ENCODE measurements at regions not wholly inside any gene's neighbourhood (a gene's known extent, or its start where the extent isn't known, plus 50 kb on each side); places are given as distances from the start of the nearest gene placed in this dataset.
"Not testable (repeated sequence)": the region's sequence is repeated elsewhere in the genome, so short reads cannot be mapped to it uniquely, and the experiment has no call there.

DNA sequence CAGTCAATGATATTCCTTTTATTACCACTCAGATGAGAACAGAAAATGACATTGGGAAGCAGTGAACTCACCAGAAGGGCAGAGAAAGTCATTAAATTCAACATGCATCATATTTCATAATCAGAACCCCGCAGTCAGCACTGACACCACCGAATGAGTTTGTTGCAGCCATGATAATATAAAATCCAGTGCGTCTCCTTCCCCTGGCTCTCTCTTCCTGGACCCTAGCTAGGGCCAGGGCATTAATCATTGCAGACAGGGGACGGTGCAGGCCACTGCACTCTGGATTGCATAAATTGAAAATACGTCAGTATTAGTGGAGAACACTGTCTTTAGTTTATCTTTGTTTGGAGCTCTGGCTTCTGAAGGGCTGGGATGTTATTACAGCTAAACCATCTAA is 931.5 kb downstream of the TYW1 start:
- intact Hi-C loops (cut with micrococcal nuclease): no loop called here
- H3K27ac Mint-ChIP-seq: no peak overlapping the region
- no peak for DNase-seq (ENCODE audit: low spot score)
- H3K4me3 Mint-ChIP-seq (ENCODE audit: low read depth): no peak overlapping the region
- H3K4me1 Mint-ChIP-seq (ENCODE audit: low read depth): no peaks in the 10 kb centered on the region
- no peaks in the 10 kb centered on the region for H3K27me3 Mint-ChIP-seq (ENCODE audit: low read depth)
- H3K9me3 Mint-ChIP-seq: peaks cover 57% of the 10 kb centered on the region
- no peaks in the 10 kb centered on the region for H3K36me3 Mint-ChIP-seq (ENCODE audit: low read depth)

DNA sequence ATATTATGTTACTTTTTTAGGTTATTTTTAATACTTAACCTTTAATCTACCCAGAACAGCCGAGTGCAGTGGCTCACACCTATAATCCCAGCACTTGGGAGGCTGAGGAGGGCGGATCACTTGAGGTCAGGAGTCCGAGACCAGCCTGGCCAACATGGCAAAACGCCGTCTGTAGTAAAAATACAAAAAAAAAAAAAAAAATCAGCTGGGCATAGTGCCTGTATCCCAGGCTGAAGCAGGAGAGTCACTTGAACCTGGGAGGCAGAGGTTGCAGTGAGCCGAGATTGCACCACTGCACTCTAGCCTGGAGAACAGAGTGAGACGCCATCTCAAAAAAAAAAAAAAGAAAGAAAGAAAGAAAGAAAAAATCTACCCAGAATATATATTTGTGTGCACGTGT is 939.8 kb downstream of the TYW1 start:
- intact Hi-C loops (cut with micrococcal nuclease): not testable (repeated sequence)
- H3K9me3 Mint-ChIP-seq: peaks cover 46% of the 10 kb centered on the region

DNA sequence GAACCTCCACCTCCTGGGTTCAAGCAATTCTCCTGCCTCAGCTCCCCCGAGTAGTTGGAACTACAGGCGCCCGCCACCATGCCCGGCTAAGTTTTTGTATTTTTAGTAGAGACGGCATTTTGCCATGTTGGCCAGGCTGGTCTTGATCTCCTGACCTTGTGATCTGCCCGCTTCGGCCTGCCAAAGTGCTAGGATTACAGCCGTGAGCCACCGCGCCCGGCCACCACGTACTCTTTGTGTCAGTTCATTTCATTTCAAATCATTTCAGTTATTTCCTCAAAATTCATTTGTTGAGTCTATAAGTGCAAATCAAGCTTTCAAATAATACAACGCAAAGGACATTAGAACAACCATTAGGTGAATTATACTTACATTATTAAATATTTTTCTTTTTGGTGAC is 943.8 kb downstream of the TYW1 start:
- Mint-ChIP-seq H3K27ac (no peak overlapping the region), H3K4me3 (ENCODE audit: low read depth) (no peak overlapping the region), H3K27me3 (ENCODE audit: low read depth) (no peaks in the 10 kb centered on the region), H3K4me1 (ENCODE audit: low read depth) (no peaks in the 10 kb centered on the region), H3K36me3 (ENCODE audit: low read depth) (no peaks in the 10 kb centered on the region), H3K9me3 (peaks cover 44% of the 10 kb centered on the region)
- intact Hi-C loops (cut with micrococcal nuclease): no loop called here
- DNase-seq (ENCODE audit: low spot score): no peak

More for the DNA sequence above, 939.8 kb downstream of the TYW1 start:
- H3K4me3 Mint-ChIP-seq (ENCODE audit: low read depth); DNase-seq (ENCODE audit: low spot score); H3K27ac Mint-ChIP-seq; H3K4me1 Mint-ChIP-seq (ENCODE audit: low read depth); H3K36me3 Mint-ChIP-seq (ENCODE audit: low read depth); H3K27me3 Mint-ChIP-seq (ENCODE audit: low read depth): not testable (repeated sequence)

DNA sequence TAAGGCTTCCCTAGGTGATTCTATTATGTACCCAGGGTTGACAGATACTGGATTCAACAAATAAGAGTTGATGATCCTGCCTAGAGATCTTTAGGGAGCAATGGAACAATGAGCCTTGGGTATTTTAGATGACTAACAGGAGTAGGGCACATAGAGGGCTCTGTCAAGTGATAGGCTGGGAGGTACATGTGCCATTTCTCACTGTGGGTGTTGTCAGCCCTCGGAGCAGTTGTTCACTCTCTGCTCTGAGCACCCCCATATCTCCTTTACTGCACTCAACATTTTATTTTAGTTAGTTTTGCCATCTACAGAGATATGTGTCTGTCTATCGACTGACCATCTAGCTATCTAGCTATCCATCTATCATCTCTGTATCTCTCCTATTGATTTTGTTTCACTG is 950.6 kb downstream of the TYW1 start:
- Mint-ChIP-seq H3K4me1 (ENCODE audit: low read depth) (no peaks in the 10 kb centered on the region), H3K4me3 (ENCODE audit: low read depth) (no peak overlapping the region), H3K27ac (no peak overlapping the region), H3K36me3 (ENCODE audit: low read depth) (no peaks in the 10 kb centered on the region), H3K27me3 (ENCODE audit: low read depth) (no peaks in the 10 kb centered on the region), H3K9me3 (peaks cover 46% of the 10 kb centered on the region)
- intact Hi-C loops (cut with micrococcal nuclease): no loop called here
- no peak for DNase-seq (ENCODE audit: low spot score)

DNA sequence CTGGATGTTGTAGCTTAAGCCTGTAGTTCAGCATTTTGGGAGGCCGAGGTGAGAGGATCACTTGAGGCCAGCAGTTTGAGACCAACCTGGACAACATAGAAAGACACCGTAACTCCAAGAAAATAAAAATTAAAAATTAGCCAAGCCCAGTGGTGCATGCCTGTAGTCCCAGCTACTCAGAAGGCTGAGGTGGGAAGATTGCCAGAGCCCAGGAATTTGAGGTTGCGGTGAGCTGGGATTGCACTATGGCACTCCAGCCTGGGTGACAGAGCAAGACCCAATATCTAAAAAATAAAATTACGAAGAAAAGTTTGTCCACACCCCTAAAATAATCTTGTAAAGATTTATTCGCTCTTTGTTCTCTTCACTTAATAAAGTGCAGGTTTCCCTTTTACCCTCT is 951.0 kb downstream of the TYW1 start:
- H3K36me3 Mint-ChIP-seq (ENCODE audit: low read depth): no peaks in the 10 kb centered on the region
- no peaks in the 10 kb centered on the region for H3K27me3 Mint-ChIP-seq (ENCODE audit: low read depth)
- intact Hi-C loops (cut with micrococcal nuclease): no loop called here

DNA sequence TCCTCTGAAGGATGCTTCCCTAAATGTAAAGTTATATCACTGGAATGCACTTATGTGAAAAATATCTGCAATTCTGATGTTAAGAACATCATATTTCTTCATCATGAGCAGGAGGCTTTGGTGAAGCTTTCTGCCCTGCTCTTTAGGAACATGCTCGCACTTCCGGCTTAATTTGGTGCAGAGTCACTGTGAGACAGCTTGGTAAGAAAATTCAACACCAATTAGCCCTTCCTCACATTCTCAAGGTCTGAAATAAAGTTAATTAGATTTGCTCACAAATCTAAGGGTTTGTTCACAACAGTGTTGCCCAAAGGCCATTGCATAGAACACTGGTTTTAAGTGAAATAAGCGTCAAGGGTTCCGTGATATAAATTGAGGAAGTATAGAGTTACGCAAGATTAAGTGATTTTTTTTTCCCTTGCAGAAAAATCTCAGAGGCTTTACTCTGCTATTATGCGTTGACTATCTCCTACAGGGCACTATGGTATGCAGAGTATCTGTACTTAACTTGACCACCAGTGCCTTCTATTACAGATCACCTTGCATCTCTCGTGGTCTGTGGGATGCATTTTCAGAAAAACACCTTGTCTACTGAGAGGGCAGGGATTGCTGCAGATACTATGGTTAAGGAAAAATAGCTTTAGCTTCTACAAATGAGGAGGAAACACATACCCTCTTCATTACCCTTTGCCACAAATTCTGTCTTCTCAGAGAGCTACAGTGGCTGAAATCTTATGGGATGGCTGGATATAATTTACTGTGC is 953.9 kb downstream of the TYW1 start:
- Mint-ChIP-seq H3K9me3 (peaks cover 45% of the 10 kb centered on the region), H3K36me3 (ENCODE audit: low read depth) (no peaks in the 10 kb centered on the region), H3K4me3 (ENCODE audit: low read depth) (no peak overlapping the region), H3K27me3 (ENCODE audit: low read depth) (no peaks in the 10 kb centered on the region), H3K4me1 (ENCODE audit: low read depth) (no peaks in the 10 kb centered on the region), H3K27ac (no peak overlapping the region)
- intact Hi-C loops (cut with micrococcal nuclease): no loop called here
- DNase-seq (ENCODE audit: low spot score): no peak

More for the DNA sequence above, 951.0 kb downstream of the TYW1 start:
- Mint-ChIP-seq H3K27ac (no peak overlapping the region), H3K4me3 (ENCODE audit: low read depth) (no peak overlapping the region), H3K4me1 (ENCODE audit: low read depth) (no peaks in the 10 kb centered on the region), H3K9me3 (peaks cover 46% of the 10 kb centered on the region)
- DNase-seq (ENCODE audit: low spot score): no peak

DNA sequence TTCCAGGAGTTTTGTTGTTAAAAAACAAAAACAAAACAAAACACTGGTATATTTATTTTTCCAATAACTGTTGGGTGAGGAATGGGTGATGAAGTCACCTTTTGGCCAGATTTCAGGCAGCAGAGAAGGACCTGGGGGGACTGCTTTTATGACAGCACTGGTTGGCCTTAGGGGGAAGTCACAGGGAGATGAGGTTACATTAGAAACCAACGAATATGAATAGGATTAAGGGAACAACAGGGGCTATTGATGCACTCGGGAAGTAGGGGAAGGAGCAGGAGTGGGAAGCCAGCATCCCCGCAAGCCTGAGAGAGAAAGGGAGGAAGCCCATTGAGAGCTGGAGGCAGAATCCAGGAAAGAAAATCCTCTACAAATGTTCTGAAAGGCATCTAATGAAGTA is 958.4 kb downstream of the TYW1 start:
- Mint-ChIP-seq H3K36me3 (ENCODE audit: low read depth) (no peaks in the 10 kb centered on the region), H3K27me3 (ENCODE audit: low read depth) (no peaks in the 10 kb centered on the region), H3K4me1 (ENCODE audit: low read depth) (no peaks in the 10 kb centered on the region), H3K4me3 (ENCODE audit: low read depth) (no peak overlapping the region), H3K9me3 (peaks cover 47% of the 10 kb centered on the region), H3K27ac (no peak overlapping the region)
- DNase-seq (ENCODE audit: low spot score): no peak
- intact Hi-C loops (cut with micrococcal nuclease): no loop called here

DNA sequence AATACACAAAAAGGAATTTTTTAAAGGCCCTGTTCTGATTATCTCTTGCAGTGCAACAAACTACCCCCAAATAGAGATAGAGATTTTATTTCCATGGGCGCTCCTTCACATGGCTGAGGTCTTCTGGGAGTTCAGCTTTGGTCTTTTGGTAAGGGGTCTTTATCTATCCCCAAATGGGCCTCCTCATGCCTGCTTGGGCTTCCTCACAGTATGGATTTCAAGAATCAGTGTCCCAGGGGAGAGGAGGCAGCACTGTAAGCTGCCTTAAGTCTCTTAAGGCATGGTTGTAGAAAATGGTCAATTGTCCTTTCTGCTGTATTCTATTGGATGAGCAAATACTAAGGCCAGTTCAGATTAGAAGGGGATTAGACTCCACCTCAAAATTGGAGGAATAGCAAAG is 966.2 kb downstream of the TYW1 start:
- Mint-ChIP-seq H3K4me1 (ENCODE audit: low read depth) (no peaks in the 10 kb centered on the region), H3K4me3 (ENCODE audit: low read depth) (no peak overlapping the region), H3K36me3 (ENCODE audit: low read depth) (no peaks in the 10 kb centered on the region), H3K9me3 (peaks cover 39% of the 10 kb centered on the region), H3K27me3 (ENCODE audit: low read depth) (no peaks in the 10 kb centered on the region), H3K27ac (no peak overlapping the region)
- intact Hi-C loops (cut with micrococcal nuclease): no loop called here
- DNase-seq (ENCODE audit: low spot score): no peak

DNA sequence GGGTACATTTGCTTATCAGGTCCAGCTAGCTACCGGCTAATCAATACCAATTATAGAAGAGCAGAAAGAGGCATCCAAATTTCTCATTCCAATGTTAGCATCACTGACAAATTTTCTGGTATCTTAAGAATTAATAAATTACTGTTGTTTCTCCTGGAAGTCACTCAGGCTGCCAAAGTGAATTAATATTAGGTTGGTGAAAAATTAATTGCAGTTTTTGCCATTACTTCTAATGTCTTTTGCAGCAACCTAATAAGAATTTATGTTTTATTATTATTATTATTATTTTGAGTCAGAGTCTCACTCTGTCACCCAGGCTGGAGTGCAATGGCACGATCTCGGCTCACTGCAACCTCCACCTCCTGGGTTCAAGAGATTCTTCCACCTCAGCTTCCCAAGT is 979.9 kb downstream of the TYW1 start:
- Mint-ChIP-seq H3K36me3 (ENCODE audit: low read depth) (no peaks in the 10 kb centered on the region), H3K9me3 (peaks cover 52% of the 10 kb centered on the region), H3K4me3 (ENCODE audit: low read depth) (no peak overlapping the region), H3K27me3 (ENCODE audit: low read depth) (no peaks in the 10 kb centered on the region), H3K4me1 (ENCODE audit: low read depth) (no peaks in the 10 kb centered on the region), H3K27ac (no peak overlapping the region)
- intact Hi-C loops (cut with micrococcal nuclease): no loop called here
- DNase-seq (ENCODE audit: low spot score): no peak

DNA sequence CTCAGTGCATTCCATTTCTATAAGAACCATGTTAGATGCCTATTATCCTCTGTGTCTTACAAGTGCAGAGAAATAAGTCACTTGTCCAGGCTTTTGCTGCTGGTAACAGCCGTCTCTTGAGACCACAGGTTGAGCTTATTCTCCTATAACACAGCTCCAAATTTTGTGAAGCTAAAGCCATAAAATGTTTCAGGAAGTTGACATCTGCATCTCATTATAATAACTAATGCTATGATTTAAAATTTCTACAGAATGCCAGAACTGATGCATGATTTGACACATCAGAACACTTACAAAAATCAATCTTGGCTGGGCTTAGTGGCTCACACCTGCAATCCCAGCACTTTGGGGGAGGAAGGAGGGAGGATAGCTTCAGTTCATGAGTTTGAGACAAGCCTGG is 986.9 kb downstream of the TYW1 start:
- Mint-ChIP-seq H3K27ac (no peak overlapping the region), H3K4me3 (ENCODE audit: low read depth) (no peak overlapping the region), H3K27me3 (ENCODE audit: low read depth) (no peaks in the 10 kb centered on the region), H3K4me1 (ENCODE audit: low read depth) (no peaks in the 10 kb centered on the region), H3K9me3 (peaks cover 48% of the 10 kb centered on the region), H3K36me3 (ENCODE audit: low read depth) (no peaks in the 10 kb centered on the region)
- intact Hi-C loops (cut with micrococcal nuclease): no loop called here
- DNase-seq (ENCODE audit: low spot score): no peak

DNA sequence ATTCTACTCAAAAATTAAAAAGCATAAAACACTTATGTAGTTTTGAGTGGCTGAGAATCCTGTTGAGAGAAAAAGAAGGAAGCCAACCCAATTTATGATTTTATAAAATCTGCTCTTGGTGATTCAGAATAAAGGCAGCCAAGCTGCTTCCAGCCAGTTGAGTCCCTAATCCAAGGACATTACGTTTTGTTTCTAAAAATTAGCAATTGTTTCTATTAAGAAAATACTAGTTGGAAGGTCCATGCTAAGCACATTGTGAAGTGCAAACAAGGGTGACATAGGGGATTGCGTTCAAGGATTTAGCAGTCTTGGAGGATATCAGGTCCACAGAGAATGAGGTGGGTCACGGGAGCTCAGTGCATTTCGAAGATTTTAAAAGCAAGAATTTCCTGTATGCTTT is 987.7 kb downstream of the TYW1 start:
- peaks cover 46% of the 10 kb centered on the region for H3K9me3 Mint-ChIP-seq
- no peak overlapping the region for H3K27ac Mint-ChIP-seq
- H3K4me1 Mint-ChIP-seq (ENCODE audit: low read depth): no peaks in the 10 kb centered on the region
- DNase-seq (ENCODE audit: low spot score): no peak
- no peak overlapping the region for H3K4me3 Mint-ChIP-seq (ENCODE audit: low read depth)
- H3K27me3 Mint-ChIP-seq (ENCODE audit: low read depth): no peaks in the 10 kb centered on the region
- H3K36me3 Mint-ChIP-seq (ENCODE audit: low read depth): no peaks in the 10 kb centered on the region
- intact Hi-C loops (cut with micrococcal nuclease): no loop called here

DNA sequence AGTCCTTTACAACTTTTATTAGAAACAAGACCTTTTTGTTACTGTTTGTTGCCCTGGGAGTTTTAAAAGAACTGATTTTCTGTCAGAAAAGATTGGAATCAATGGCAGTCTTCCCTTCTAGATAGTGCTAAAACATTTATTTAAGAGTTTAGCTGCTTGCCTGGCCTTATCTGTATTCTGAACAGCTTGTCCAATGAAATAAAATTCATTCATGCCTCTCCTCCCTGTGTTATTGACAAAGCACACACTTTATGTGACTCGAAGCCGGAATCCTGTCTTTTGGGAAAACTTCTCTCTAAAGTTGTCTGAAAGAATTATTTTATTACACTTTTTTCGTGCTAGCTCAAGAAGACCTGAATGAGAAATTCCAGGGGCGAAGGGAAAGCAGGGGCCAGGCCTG is 992.5 kb downstream of the TYW1 start:
- intact Hi-C loops (cut with micrococcal nuclease): no loop called here
- H3K27ac Mint-ChIP-seq: no peak overlapping the region
- H3K9me3 Mint-ChIP-seq: peaks cover 20% of the 10 kb centered on the region
- no peak for DNase-seq (ENCODE audit: low spot score)
- H3K4me1 Mint-ChIP-seq (ENCODE audit: low read depth): no peaks in the 10 kb centered on the region
- no peaks in the 10 kb centered on the region for H3K27me3 Mint-ChIP-seq (ENCODE audit: low read depth)
- H3K36me3 Mint-ChIP-seq (ENCODE audit: low read depth): no peaks in the 10 kb centered on the region
- H3K4me3 Mint-ChIP-seq (ENCODE audit: low read depth): no peak overlapping the region

DNA sequence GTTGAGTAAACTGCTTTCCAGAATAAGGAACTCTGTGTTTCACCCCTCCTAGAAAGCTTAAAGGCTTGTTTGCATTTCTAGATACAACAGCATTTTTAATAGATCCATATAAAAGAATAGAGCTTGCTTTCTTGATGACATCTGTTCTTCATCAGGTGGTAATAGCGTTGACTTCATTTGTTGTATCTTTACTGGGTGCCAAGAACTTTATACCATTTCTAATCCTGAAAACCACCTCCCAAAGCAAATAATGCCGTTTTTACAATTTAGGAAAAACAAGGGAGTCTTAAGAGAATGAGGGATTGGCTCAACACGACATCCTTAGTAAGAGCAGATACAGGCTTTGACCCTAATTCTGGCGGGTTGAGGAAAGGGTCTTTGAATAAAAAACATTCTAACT is 993.4 kb downstream of the TYW1 start:
- no peaks in the 10 kb centered on the region for H3K36me3 Mint-ChIP-seq (ENCODE audit: low read depth)
- H3K4me3 Mint-ChIP-seq (ENCODE audit: low read depth): no peak overlapping the region
- H3K27ac Mint-ChIP-seq: no peak overlapping the region
- H3K9me3 Mint-ChIP-seq: peaks cover 23% of the 10 kb centered on the region
- H3K27me3 Mint-ChIP-seq (ENCODE audit: low read depth): no peaks in the 10 kb centered on the region
- no peak for DNase-seq (ENCODE audit: low spot score)
- H3K4me1 Mint-ChIP-seq (ENCODE audit: low read depth): no peaks in the 10 kb centered on the region
- intact Hi-C loops (cut with micrococcal nuclease): no loop called here

DNA sequence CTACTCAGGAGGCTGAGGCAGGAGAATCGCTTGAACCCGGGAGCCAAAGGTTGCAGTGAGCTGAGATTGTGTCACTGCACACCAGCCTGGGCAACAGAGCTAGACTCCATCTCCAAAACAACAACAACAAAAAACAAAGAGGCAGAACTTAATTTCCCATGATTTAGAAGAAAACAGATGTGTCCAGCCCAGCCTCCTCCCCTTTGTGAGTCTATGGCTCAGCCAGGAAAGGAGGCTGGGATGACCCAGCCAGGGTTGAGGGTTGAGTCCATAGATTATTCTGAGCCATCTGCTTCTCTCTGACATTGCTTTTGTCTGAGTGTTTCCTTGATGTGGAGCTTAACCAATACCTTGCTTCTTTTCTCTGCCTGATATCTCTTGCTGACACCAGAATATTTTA is 994.1 kb downstream of the TYW1 start:
- Mint-ChIP-seq H3K4me3 (ENCODE audit: low read depth) (no peak overlapping the region), H3K27me3 (ENCODE audit: low read depth) (no peaks in the 10 kb centered on the region), H3K9me3 (peaks cover 30% of the 10 kb centered on the region), H3K4me1 (ENCODE audit: low read depth) (no peaks in the 10 kb centered on the region), H3K36me3 (ENCODE audit: low read depth) (no peaks in the 10 kb centered on the region), H3K27ac (no peak overlapping the region)
- DNase-seq (ENCODE audit: low spot score): no peak
- intact Hi-C loops (cut with micrococcal nuclease): no loop called here
